Smooth muscle cell of the brain vasculature (primary cell): ENCODE measurements at regions not wholly inside any gene's neighbourhood (a gene's known extent, or its start where the extent isn't known, plus 50 kb on each side); places are given as distances from the start of the nearest gene placed in this dataset.
"Not testable (repeated sequence)": the region's sequence is repeated elsewhere in the genome, so short reads cannot be mapped to it uniquely, and the experiment has no call there.

Source experiments
- DNase-seq: peaks from one replicate; pipeline ENCODE4 v3.0.0-alpha.2; 2012; ENCODE audit warnings: low read depth, low spot score

DNA sequence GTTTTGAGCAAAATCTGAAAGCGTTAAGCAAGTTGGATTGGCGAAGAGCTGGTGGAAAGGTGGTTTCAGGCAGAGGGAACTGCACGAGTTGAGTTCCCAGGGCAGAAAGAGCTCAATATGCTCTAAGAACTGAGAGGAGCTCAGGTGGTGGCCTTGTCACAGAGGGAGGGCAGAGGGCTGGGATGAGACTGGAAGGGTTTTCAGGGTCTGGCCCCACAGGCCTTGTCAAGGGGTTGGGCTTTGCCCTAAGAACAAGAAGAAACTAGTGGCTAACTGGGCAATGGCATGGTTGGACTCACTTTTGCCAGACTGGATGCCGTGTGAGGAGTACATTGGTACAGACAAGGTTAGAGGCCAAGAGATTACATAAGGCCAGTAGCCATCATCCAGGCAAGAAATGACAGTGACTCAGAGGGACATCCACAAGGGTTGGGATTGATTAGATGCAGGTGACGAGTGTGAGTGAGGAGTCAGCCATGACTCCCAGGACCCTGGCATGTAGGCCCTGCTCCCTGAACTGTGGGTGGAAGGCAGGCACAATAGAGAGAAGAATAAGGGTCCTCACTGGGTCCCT, 75.1 kb upstream of the SMIM23 start:
- DNase-seq: no peak

DNA sequence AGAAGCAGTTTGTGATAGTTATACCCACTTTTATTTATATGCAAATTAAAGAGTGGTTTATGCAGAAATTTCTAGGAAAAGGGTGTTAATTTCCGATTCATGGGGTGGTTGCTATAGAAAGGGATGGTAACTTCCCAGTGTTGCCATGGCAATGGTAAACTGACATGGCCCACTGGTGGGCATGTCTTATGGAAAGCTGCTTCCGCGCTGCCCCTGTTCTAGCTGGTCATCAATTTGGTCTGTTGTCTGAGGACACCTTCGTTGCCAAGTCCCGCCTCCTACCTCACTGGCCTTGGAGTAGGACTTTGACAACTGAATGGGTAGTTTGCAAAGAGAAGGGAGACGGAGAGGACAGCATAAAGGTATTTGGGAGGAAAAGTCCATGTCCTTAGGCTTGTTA, 74.0 kb upstream of the SMIM23 start:
- no peak for DNase-seq

DNA sequence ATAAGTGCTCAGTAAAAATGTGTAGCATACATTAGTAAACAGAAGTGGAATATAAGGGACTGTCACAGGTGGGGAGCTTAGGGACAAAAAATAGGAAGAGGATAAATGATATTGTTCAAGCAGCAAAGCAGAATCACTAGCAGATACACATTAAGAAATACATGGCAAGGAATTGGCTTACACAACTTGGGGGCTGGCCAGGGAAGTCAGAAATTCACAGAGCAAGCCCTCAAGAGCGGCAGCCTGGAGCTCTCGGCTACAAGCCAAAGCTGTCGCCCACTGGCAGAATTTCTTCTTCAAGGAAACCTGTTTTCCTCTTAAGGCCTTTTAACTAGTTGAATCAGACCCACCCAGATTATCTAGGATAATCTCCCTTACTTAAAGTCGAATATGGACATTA, 73.0 kb upstream of the SMIM23 start:
- no peak for DNase-seq

DNA sequence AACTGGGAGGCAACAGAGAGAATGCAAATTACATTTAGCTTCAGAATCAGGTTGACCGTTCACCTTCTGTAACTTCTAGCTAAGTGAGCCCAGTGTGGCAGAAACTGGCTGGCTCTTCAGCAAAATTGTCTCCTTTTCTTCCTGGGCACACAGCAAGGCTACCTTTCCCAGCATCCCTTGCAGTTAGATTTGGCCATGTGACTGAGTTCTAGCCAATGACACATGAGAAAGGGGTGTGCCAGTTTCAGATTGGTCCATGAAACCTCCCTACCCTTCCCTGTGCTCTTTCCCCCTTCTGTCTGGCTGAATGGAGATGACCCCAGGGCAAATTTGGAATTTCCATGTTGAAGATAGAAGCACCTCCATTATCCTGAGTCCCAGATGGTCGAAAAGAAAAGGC, 72.5 kb upstream of the SMIM23 start:
- no peak for DNase-seq

DNA sequence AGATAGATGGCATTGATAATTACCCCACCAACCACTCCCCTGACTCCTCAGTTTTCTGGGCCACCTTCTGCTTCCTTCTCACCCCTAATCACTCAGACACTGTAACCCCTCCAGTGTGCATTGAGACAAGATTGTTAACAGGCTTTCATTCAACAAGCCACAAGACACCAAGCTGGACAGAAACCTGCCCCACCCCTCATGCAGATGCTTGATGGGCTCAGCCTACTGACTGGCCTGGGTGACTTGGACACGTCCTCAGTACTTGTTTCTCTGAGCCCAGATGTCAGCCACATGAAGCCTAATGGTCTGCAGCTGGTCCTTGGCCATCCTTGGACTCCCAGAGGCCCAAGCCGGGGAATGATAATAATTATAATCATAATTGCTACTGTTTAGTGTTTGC, 71.4 kb upstream of the SMIM23 start:
- no peak for DNase-seq

DNA sequence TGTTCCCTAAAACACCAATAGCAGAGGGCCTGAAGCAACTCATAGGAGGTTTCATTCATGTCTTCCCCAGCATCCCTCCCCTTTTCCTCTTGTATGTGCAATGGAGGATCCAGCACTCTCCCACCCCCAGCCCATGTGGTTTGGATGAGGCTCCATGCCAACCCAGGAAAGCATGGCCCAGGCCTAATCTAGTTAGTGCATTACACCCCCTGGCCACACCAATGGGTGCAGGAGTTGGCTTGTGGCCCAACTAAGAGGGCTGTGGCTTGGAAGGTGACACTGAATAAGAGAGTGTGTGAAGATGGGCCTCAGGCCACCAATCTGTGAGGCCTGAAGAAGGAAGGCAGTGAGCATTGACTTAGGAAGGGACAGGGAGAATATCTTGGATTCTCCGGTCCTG, 70.8 kb upstream of the SMIM23 start:
- no peak for DNase-seq

DNA sequence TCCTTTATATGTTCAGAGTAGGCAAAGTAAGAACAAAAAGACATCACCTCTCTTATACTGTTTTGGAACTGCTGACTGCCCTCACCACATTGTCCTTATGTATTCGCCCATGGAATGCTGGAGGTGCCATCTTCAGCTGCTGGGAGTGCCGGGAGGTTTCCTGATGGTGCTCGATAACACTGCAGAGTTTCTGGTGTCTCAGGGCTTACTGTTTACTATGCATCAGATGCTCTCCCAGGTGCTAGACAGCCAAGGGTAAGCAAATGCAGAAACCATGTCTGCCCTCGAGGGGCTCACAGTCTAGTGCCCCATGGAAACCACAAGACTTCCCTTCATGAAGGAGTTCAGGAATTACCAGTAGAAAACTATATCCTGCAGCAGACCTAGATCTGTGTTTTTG, 70.1 kb upstream of the SMIM23 start:
- no peak for DNase-seq

DNA sequence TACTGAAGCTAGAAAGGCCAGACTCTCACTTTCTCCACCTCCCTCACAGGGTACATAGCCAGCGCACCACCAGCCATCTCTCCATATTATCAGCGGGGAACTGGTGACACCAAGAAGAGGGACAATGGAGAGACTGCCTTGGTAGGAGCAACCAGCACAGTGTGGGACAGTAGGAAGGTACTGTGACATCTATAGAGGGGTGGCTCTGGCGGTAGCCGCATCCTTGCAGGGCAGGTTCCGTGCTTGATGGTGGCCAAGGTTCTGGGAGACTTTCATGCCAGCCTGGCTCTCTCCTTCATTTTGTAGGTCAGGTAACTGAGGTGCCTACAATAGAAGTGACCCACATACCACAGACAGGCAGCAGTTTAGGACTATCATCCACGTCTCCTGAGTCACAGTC, 65.5 kb upstream of the SMIM23 start:
- DNase-seq: no peak

DNA sequence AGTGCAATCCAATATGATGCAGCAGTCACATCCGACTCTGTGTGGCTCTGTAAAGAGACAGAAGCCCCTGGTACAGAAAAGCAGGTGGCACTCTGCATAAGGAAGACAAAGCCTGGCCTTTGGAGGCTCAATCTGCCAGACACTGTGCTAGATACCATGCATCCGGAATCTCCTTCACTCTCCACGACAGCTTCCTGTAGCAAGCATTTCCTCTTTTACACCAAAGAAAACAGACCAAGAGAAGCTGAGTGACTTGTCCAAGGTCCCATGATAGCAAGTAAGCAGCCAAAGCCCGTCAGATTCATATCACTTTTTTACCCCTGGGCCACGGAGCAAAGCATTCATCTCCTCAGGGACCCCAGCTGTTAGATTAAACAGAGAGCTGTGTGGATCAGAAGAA, 64.2 kb upstream of the SMIM23 start:
- no peak for DNase-seq

DNA sequence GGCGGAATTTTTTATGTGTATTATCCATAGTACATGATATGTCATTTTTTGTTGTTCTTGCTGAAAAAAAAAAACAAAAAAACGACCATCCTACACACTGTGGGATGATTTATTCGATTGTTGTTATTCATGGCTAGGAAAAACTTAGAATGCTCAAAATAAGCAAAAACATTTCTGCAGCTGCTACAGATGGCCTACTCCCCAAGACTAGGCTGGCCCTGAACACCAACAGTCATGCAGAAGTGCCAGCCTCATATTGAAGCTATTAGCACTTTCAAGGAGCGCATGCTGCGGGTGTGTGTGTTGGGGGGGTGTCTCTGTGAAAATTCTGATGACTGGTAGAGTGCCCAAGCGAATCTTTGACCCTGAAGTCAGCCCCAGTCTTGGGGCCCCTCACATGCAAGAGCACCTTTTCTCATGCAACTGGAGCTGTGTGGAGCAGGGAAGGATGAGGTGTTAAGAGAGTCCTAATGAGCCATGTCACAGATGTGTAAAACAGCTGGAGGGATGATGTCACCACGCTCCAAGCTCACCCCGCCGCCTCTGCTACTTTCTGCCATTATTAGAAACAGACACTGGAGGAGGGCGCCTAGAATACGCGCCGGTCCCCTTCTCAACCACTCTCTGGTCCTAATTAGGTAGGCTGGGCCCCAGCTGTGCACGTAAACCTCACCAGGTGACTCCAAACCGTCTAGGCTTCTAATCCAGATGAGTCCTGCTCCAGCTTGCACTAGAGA, 61.0 kb upstream of the SMIM23 start:
- no peak for DNase-seq

DNA sequence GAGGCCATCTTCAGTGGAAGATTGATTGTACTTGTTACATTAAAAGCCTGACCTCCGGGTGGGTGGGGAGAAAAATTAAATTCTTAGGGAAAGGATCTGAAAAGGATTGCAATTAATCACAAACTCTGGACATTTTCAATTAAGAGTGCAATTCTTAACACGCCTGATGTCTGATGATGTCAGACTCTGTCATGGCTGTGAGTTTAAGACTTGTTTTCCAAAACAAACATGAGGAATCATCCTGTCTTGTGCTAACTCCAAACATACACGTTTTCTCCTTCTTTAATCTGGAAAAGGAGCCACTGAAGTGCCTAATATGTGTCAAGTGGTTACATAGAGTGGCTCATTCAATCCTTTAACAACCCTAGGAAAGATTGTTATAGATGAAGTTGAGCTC, 60.4 kb upstream of the SMIM23 start:
- DNase-seq: no peak

DNA sequence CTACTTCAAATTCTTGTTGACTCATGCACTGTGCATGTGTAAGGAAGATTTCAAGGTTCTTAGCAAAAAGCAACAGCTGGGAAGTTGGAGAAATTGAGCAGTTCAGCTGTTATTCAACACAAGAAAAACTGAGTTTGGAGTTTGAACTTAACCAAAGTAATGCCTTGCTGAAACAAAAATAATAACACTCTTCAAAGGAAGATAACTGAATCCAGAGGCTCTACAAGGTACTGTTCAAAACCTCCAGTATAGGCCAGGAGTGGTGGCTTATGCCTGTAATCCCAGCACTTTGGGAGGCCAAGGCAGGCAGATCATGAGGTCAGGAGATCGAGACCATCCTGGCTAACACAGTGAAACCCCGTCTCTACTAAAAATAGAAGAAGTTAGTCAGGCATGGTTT, 58.8 kb upstream of the SMIM23 start:
- DNase-seq: not testable (repeated sequence)

DNA sequence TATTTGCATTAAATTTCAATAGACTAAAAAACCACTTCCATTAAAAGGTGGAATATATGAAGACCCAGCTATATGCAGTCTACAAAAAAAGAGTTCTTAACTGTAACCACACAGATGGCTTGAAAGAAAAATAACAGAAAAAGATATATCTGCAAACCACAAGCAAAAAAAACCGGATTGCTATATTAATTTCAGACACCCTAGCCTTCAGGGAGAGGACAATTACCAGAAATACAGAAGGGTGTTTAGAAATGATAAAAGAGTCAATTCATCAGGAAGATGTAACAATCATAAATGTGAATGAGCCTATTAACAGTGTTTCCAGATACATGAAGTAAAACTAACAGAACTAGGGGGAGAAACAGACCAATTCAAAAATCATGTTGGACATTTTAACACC, 56.9 kb upstream of the SMIM23 start:
- DNase-seq: no peak
